DND-41 (cell line): ENCODE measurements at regions not wholly inside any gene's neighbourhood (a gene's known extent, or its start where the extent isn't known, plus 50 kb on each side); places are given as distances from the start of the nearest gene placed in this dataset.

Experiments used
- CTCF ChIP-seq: IDR thresholded peaks from 2 replicates; pipeline ENCODE4 v1.5.1; 2012; ENCODE audit warnings: borderline replicate concordance, low read length, moderate library complexity, mild to moderate bottlenecking; ENCODE audit not compliant: poor library complexity, severe bottlenecking; ENCODE audit errors: extremely low read depth
- EZH2 ChIP-seq: IDR thresholded peaks from 3 replicates; pipeline ENCODE4 v1.6.1; 2012; ENCODE audit warnings: borderline replicate concordance, low read depth, mild to moderate bottlenecking, moderate library complexity, low read length, inconsistent platforms; ENCODE audit not compliant: severe bottlenecking

- TF ChIP-seq CTCF: no peak
- TF ChIP-seq EZH2: no peak
These were observed 130.8 kb upstream of the DPP6 start for GRCh38 chr7:153921408-153921807.
